OCI-LY1 (cell line): ENCODE measurements at regions not wholly inside any gene's neighbourhood (a gene's known extent, or its start where the extent isn't known, plus 50 kb on each side); places are given as distances from the start of the nearest gene placed in this dataset.

Experiments
- H2AFZ ChIP-seq: fragments of 200-600 bp; sonication (generic), shearing (Covaris generic); 2 replicates; pipeline ENCODE4 v1.6.0; 2014; ENCODE audit warnings: antibody characterized with exemption, mild to moderate bottlenecking, low read length
- H3F3A ChIP-seq: fragments of 200-600 bp; sonication (generic), shearing (Covaris generic); 2 replicates; pipeline ENCODE4 v1.6.0; 2014; ENCODE audit warnings: mild to moderate bottlenecking, antibody characterized with exemption, low read length, moderate library complexity; ENCODE audit not compliant: insufficient read depth
- H3K27ac ChIP-seq: fragments of 200-600 bp; sonication (generic); 2 replicates; pipeline ENCODE4 v1.5.1; 2014; ENCODE audit warnings: low read length, mixed run types, mild to moderate bottlenecking, low read depth; ENCODE audit not compliant: poor library complexity, severe bottlenecking
- H3K27me3 ChIP-seq: fragments of 200-600 bp; sonication (generic); 2 replicates; pipeline ENCODE4 v1.6.0; 2014; ENCODE audit warnings: antibody characterized with exemption, mild to moderate bottlenecking, low read length, moderate library complexity; ENCODE audit not compliant: insufficient read depth
- H3K36me3 ChIP-seq: fragments of 200-600 bp; sonication (generic); 2 replicates; pipeline ENCODE4 v1.6.1; 2014; ENCODE audit warnings: mild to moderate bottlenecking, antibody characterized with exemption, low read length, moderate library complexity, mixed read lengths; ENCODE audit not compliant: insufficient read depth
- H3K4me1 ChIP-seq: fragments of 200-600 bp; sonication (generic); 2 replicates; pipeline ENCODE4 v1.5.1; 2014; ENCODE audit warnings: mild to moderate bottlenecking, low read length, moderate library complexity; ENCODE audit not compliant: insufficient read depth, severe bottlenecking
- H3K4me2 ChIP-seq: fragments of 200-600 bp; sonication (generic), shearing (Covaris generic); 2 replicates; pipeline ENCODE4 v1.6.1; 2014; ENCODE audit warnings: low read length
- H3K4me3 ChIP-seq: fragments of 200-600 bp; sonication (generic); 2 replicates; pipeline ENCODE4 v1.5.1; 2014; ENCODE audit warnings: low read length, low read depth, mild to moderate bottlenecking, mixed read lengths; ENCODE audit not compliant: poor library complexity, severe bottlenecking
- H3K79me2 ChIP-seq: fragments of 200-600 bp; shearing (Covaris generic); 2 replicates; pipeline ENCODE4 v1.6.1; 2016; ENCODE audit warnings: mixed run types, low read length, mixed read lengths; ENCODE audit not compliant: insufficient read depth
- H3K9ac ChIP-seq: fragments of 200-600 bp; sonication (generic), shearing (Covaris generic); 2 replicates; pipeline ENCODE4 v1.6.1; 2014; ENCODE audit warnings: mild to moderate bottlenecking, low read length, mixed read lengths
- H3K9me2 ChIP-seq: fragments of 200-600 bp; sonication (generic), shearing (Covaris generic); 2 replicates; pipeline ENCODE4 v1.6.1; 2014; ENCODE audit warnings: low read depth, mild to moderate bottlenecking, low read length, mixed read lengths
- H3K9me3 ChIP-seq: fragments of 200-600 bp; shearing (Covaris generic); 2 replicates; pipeline ENCODE4 v1.6.1; 2014; ENCODE audit warnings: low read length, mixed read lengths
- H4K20me1 ChIP-seq: fragments of 200-600 bp; sonication (generic), shearing (Covaris generic); 2 replicates; pipeline ENCODE4 v1.6.0; 2016; ENCODE audit warnings: mild to moderate bottlenecking, low read length; ENCODE audit not compliant: insufficient read depth
- CTCF ChIP-seq: fragments of 200-600 bp; sonication (generic), shearing (Covaris generic); IDR thresholded peaks from 2 replicates; pipeline ENCODE4 v1.5.1; 2017; ENCODE audit warnings: mild to moderate bottlenecking, antibody characterized with exemption, low read length, moderate library complexity, mixed read lengths
- EZH2 ChIP-seq: fragments of 200-600 bp; sonication (generic), shearing (Covaris generic); IDR thresholded peaks from 2 replicates; pipeline ENCODE4 v1.8.0; 2017; ENCODE audit warnings: borderline replicate concordance, mixed run types, mild to moderate bottlenecking, antibody characterized with exemption, low read length, moderate library complexity, mixed read lengths

GRCh38 chr2:147543056-147543455 lies 301.8 kb upstream of the ACVR2A start:
- no peak for TF ChIP-seq EZH2
- TF ChIP-seq CTCF: no peak
- Histone ChIP-seq H3K27me3 (peaks cover 3% of the 10 kb centered on the region; the same call in 1 of the 2 replicates), H4K20me1 (no peaks in the 10 kb centered on the region), H3K36me3 (no peaks in the 10 kb centered on the region), H3K27ac (no peak overlapping the region), H3K9ac (no peak overlapping the region), H3K9me2 (no peaks in the 10 kb centered on the region), H2AFZ (no peak overlapping the region), H3K9me3 (no peaks in the 10 kb centered on the region), H3F3A (no peaks in the 10 kb centered on the region), H3K4me1 (no peaks in the 10 kb centered on the region), H3K79me2 (no peaks in the 10 kb centered on the region), H3K4me3 (no peak overlapping the region), H3K4me2 (no peak overlapping the region)

GRCh38 chr2:147542351-147542750 lies 302.5 kb upstream of the ACVR2A start:
- H3K36me3 ChIP-seq: no peaks in the 10 kb centered on the region
- no peak overlapping the region for H3K4me2 ChIP-seq
- no peaks in the 10 kb centered on the region for H3K9me2 ChIP-seq
- no peak overlapping the region for H2AFZ ChIP-seq
- no peaks in the 10 kb centered on the region for H4K20me1 ChIP-seq
- no peak overlapping the region for H3K4me3 ChIP-seq
- H3K27me3 ChIP-seq: peaks cover 3% of the 10 kb centered on the region; the same call in 1 of the 2 replicates
- no peak overlapping the region for H3K27ac ChIP-seq
- no peaks in the 10 kb centered on the region for H3F3A ChIP-seq
- no peaks in the 10 kb centered on the region for H3K79me2 ChIP-seq
- no peak overlapping the region for H3K9ac ChIP-seq
- no peaks in the 10 kb centered on the region for H3K4me1 ChIP-seq
- no peaks in the 10 kb centered on the region for H3K9me3 ChIP-seq
- TF ChIP-seq CTCF (no peak), EZH2 (no peak)

- H3K9me3 ChIP-seq: no peaks in the 10 kb centered on the region
- no peaks in the 10 kb centered on the region for H3F3A ChIP-seq
- peaks cover 3% of the 10 kb centered on the region; the same call in 1 of the 2 replicates for H3K27me3 ChIP-seq
- no peak overlapping the region for H3K4me2 ChIP-seq
- H3K4me1 ChIP-seq: no peaks in the 10 kb centered on the region
- no peak overlapping the region for H3K4me3 ChIP-seq
- no peaks in the 10 kb centered on the region for H3K36me3 ChIP-seq
- TF ChIP-seq EZH2 (no peak), CTCF (no peak)
- no peak overlapping the region for H3K9ac ChIP-seq
- no peaks in the 10 kb centered on the region for H4K20me1 ChIP-seq
- no peak overlapping the region for H2AFZ ChIP-seq
- no peaks in the 10 kb centered on the region for H3K79me2 ChIP-seq
- H3K27ac ChIP-seq: no peak overlapping the region
- no peaks in the 10 kb centered on the region for H3K9me2 ChIP-seq
Observed at GRCh38 chr2:147541314-147541713, 303.5 kb upstream of the ACVR2A start.
